C1 segment of cervical spinal cord (tissue), 14 donors: ENCODE measurements at regions not wholly inside any gene's neighbourhood (a gene's known extent, or its start where the extent isn't known, plus 50 kb on each side); places are given as distances from the start of the nearest gene placed in this dataset.

Source experiments
- DNase-seq, 14 donors: peaks; one replicate each; lab custom pipeline; 2025; lab: John Stamatoyannopoulos, UW

- no peak for DNase-seq
These were observed 84.0 kb upstream of the RFX8 start for GRCh38 chr2:101558740-101559525.

DNA sequence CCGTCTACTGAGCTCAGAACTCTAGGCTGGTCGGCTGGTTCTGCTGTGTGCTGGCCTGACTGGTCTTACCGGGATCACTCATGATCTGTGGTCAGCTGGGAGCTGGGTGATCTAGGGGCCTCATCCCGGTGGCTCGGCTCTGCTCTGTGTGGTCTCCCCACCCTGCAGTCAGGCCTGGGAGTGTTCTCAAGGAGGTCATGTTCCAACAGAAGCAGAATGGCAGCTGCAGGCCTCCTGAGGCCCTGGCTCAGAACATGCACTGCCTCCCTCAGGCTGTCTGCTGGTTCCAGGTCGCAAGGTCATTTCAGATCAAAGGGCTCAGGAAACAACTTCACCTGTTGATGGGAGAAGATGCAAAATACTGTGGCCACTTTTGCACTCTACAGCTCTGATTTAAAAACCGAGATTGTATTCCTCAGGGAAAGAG, 81.1 kb upstream of the RFX8 start:
- no peak for DNase-seq

DNA sequence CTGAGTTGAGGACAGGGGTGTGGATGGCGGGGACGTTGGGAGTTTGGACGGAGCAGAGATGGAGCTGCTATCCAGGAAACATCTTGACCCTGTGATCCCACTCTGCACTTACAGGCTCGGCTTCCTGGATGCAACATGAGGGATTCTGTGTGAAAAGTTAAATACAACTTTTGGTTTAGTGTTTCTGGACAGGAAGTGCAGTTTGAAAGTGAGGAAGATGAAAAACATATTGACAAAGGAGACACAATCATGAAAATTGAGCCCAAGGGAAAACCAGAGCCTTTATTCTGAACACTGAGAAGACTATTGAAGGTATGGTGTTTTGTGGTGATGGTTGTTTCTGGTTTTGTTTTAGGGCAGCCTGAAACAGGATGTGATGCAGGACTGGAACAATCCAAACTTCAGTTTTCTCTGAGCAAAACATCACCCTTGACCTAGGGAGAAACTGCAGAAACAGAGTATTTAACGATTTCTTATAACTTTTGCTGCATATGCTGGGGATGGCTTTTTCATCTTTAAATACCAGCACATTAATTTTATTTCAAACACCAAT, 76.5 kb upstream of the RFX8 start:
- DNase-seq: no peak

DNA sequence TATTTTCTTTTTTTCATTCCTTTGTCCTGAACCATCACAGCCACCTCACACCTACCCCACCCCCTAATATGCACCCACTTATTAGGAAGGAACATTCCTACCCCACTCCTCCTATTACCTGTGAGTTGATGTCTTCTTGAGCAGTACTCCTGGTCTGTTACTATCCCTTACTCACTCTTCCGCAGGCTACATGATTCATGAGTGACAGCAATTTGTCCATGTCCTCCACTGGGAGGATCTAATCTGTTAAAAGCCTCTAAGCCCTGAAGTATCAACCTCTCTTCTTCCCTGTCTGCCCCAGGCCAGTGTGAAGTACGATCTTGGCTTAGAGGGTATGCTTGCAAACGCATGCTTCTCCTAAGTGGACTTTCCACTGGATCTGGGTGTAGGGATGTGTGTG, 75.6 kb upstream of the RFX8 start:
- DNase-seq: no peak

DNA sequence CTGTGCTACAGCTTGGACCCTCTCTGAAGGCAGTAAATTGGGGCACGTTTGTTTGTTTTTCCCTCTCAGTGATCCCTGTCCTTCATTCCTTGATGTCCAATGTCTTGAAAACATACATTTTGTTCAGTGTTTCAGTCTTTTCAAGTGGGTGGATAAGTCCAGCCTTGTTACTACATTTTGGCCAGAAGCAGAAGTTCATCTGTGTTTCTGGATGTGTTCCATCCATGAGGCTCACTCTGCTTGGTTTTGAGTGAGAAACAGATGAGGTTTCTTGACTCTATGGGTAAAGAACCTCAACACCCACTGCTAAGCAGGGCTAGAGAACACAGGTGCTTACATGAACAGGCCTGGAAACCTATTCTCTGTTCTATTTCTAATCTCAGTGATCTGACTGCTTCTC, 74.5 kb upstream of the RFX8 start:
- DNase-seq: no peak

- no peak for DNase-seq
These were observed 71.6 kb upstream of the RFX8 start for GRCh38 chr2:101546376-101547058.

- DNase-seq: no peak
These were observed 71.0 kb upstream of the RFX8 start for GRCh38 chr2:101545950-101546349.

DNA sequence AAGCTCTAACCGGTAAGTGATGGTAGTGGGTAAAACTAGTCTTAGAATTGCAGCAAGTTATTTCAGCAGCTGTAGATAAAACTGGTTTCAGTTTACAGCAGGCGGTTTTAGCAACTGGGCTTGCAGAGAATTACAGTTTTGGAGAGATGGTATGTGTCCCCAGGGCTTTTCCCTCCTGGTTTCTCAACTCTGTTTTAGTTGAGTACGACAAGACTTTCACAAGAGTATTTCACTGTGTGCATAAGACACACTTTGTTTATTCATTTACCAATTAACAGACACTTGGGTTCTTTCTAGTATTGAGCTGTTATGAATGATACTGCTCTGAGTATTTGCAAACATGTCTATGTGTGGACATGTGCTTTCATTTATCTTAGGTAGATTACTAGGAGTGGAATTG, 65.6 kb upstream of the RFX8 start:
- no peak for DNase-seq

DNA sequence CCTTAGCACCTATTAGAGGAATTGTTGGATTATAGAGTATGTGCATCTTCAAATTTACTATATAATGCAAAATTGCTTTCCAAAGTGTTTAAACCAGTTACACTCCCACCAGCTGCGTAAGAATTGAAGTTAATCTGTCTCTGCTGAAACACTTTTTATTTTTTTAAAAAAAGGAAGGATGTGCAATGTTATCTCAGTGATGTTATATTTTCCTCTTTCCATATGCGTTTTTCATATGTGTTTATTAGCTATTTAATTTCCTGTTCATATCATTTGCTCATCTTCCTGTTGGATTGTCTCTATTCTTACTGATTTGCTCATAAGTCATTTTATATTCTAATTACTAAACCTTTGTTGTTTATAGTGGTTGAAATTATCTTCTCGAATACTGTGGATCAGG, 63.2 kb upstream of the RFX8 start:
- no peak for DNase-seq

DNA sequence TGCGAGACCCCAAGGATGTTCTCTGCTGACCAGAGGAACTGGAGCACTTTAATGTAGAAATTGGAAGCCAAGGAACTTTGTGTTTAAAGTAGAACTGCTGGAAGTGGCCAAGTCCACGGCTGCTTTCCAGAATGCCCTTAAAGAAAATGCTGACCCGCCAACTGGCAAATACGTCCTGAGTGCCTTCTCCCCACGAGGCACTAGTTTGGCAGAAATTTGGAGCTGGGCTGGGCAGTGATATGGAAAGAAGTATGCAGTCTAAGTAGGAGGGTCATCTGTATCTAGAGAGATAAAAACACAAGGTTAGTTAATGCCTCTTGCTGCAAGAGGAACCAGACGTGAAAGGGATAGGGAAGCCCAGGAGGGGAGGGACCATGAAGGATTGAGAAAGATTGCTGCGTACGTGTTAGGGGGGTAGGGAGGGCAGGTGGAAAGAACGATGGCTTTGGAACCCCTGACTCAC, 59.3 kb upstream of the RFX8 start:
- peak in 6 of 14 donors; percentile 33 to 90 (median 68) for DNase-seq

DNA sequence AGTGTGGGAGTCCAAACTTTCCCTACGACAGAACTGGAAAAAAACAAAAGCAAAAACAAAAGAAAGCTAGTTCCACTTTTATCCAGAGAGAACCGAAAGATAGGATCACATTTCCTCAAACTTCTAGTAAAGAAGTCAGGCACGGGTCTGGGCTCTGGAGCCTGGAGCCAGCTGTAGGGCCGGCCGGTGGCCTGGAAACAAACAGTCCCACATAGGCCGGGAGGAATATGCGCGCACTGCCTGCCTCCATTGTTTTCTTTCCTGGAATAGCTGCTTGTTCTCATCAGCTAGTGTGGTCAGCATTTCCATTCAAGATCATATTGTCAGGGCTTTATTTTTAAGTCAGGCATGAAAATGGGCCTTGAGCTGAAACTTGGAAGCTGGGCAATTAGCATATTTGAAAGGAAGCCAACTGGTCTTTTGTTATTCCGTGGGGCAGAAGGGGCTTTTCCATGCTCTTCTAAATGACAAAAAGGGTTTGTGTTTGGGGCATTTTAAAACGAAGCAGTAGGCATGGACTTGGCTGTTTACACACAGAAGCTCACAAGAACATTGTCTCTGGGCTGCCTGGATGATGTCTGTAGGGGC, 58.7 kb upstream of the RFX8 start:
- peak in 13 of 14 donors; percentile 36 to 91 (median 76) for DNase-seq

DNA sequence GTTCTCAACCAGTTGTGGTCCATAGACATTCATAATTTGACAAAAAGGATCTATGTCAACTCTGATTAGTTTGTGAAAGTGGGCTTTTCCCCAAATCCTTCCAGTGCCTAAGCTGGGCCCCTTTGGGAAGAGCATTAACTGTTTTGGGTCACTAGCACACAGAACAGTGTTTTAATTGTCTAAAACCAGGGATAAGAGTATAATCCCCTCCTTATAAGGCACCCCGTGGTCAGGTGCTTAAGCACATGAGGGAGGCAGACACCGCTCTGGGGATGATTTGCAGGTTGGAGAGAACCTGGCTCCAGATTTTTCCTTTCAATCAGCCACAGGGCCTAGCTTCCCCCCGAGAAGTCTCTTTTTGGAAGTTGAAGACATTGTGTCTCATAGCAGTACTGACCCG, 53.6 kb upstream of the RFX8 start:
- no peak for DNase-seq

DNA sequence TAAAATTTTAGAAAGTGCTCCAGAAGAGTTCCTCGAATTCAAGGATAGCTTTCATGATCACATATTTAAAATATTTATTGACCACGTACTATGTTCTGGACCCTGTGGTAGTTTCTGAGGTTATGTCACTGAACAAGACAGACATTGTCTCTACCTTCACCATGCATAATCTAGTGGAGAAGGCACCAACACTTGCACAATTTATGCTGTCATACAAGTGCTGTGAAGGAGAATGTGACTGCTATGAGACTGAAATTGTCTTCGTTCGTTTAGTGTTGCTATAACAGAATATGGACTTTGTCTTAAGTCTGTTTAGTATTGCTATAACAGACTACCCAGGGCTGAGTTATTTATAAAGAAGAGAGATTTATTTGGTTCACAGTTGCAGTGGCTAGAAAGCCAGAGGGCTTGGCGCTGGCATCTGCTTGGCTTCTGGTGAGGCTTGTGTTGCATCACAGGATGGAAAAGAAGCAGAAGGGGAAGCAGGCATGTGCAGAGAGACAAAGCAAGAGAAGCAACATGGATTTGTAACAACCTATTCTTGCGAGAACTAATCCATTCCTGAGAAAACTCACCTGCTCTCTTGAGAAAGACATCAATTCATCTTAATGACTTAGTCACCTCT, 50.0 kb upstream of the RFX8 start:
- peak in 1 of 14 donors; percentile 19 for DNase-seq
